ENCODE measurements at regions not wholly inside any gene's neighbourhood (a gene's known extent, or its start where the extent isn't known, plus 50 kb on each side); places are given as distances from the start of the nearest gene placed in this dataset.

DNA sequence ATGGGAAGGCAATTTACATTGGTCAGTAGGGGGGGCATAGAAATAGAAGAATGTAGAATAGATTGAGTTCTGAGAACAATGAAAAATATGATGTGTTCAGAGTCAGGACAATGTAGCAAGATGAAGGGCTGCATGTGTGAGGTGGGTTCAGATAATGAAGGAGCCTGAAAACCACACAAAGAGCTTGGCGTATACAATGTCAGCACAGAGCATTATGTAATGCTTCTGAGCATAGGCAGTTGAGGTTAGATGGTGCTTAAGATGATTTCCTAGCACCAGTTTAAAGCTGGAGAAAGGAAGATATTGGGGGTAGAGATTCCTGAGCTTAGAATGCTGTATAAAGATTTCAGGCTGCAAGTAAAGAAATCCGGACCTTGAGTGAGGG lies 202.0 kb upstream of the SNX7 start:
- Histone ChIP-seq H3K4me3 (ENCODE audit: low read length) (no peak overlapping the region), H3K4me2 (ENCODE audit: low read length) (no peak overlapping the region), H3K27me3 (ENCODE audit: insufficient read depth, low read depth, low read length) (no peaks in the 10 kb centered on the region), H3K9me2 (ENCODE audit: insufficient read depth, low read length) (no peaks in the 10 kb centered on the region), H4K20me1 (ENCODE audit: insufficient read depth) (no peaks in the 10 kb centered on the region), H3K79me2 (replicated peaks; ENCODE audit: insufficient read depth, low read length) (no peaks in the 10 kb centered on the region), H3F3A (ENCODE audit: insufficient read depth, low read length, poor library complexity, severe bottlenecking) (no peaks in the 10 kb centered on the region), H3K36me3 (ENCODE audit: insufficient read depth, low read length) (no peaks in the 10 kb centered on the region), H3K9ac (ENCODE audit: low read length) (no peak overlapping the region), H2AFZ (ENCODE audit: low read depth, low read length) (no peak overlapping the region), H3K9me3 (ENCODE audit: low read length) (no peaks in the 10 kb centered on the region), H3K27ac (ENCODE audit: low read length) (no peak overlapping the region)
- TF ChIP-seq, protein P1, sequence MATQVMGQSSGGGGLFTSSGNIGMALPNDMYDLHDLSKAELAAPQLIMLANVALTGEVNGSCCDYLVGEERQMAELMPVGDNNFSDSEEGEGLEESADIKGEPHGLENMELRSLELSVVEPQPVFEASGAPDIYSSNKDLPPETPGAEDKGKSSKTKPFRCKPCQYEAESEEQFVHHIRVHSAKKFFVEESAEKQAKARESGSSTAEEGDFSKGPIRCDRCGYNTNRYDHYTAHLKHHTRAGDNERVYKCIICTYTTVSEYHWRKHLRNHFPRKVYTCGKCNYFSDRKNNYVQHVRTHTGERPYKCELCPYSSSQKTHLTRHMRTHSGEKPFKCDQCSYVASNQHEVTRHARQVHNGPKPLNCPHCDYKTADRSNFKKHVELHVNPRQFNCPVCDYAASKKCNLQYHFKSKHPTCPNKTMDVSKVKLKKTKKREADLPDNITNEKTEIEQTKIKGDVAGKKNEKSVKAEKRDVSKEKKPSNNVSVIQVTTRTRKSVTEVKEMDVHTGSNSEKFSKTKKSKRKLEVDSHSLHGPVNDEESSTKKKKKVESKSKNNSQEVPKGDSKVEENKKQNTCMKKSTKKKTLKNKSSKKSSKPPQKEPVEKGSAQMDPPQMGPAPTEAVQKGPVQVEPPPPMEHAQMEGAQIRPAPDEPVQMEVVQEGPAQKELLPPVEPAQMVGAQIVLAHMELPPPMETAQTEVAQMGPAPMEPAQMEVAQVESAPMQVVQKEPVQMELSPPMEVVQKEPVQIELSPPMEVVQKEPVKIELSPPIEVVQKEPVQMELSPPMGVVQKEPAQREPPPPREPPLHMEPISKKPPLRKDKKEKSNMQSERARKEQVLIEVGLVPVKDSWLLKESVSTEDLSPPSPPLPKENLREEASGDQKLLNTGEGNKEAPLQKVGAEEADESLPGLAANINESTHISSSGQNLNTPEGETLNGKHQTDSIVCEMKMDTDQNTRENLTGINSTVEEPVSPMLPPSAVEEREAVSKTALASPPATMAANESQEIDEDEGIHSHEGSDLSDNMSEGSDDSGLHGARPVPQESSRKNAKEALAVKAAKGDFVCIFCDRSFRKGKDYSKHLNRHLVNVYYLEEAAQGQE (IDR thresholded peaks at IDR 0.05; ENCODE audit: borderline replicate concordance): no peak
- TF ChIP-seq MXI1 (conservative IDR thresholded peaks at IDR 0.05; ENCODE audit: poor library complexity, severe bottlenecking) (no peak), RAD21 (conservative IDR thresholded peaks at IDR 0.05) (no peak), SMC3 (conservative IDR thresholded peaks at IDR 0.05; ENCODE audit: poor library complexity) (no peak), EP300 (conservative IDR thresholded peaks at IDR 0.05; ENCODE audit: poor library complexity, severe bottlenecking) (no peak)

DNA sequence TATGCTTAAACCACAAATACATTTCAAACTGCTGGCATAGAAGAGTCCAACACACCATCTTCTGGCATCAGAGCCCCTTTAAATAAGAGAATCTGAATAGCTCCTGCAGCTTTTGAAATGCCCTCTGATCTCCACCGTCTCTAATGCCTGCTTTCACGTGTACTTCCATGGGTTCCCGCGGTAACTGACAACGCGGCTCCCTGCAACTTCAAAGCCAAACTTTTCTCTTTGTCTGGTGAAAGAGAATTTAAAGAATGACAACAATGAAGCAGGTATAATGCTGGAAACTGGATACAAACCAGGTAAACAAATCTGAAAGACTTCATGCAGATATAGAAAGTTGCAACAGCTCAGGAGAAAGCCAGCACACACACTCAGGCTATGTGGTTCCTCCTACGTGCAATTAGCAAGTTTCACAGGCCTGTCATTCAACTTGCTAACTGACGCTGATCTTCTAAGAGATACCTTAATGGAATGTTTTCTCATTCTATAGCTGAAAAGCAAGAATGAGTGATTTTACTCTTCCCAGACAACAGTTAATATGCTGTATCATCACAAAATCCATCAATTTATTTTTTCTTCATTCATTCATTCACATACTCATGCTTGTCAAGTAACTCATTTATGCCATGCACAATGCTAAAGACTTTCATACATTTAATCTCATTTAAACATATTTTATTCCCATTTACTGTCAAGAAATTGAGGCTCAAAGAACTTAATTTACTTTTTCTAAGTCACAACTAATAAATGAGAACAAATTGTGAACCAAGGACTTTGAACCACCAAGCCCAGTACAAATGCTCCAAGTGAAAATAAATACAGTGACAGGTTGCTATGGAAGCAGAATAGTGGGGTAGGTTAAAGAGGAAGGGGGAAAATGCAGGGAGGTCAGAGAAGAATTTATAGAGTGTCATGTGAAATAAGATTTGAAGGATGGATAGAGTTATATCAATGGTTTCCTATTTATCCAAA lies 202.7 kb upstream of the SNX7 start:
- H3K27me3 ChIP-seq (ENCODE audit: insufficient read depth, low read depth, low read length): no peaks in the 10 kb centered on the region
- H3K9ac ChIP-seq (ENCODE audit: low read length): no peak overlapping the region
- H3K9me3 ChIP-seq (ENCODE audit: low read length): no peaks in the 10 kb centered on the region
- no peaks in the 10 kb centered on the region for H3F3A ChIP-seq (ENCODE audit: insufficient read depth, low read length, poor library complexity, severe bottlenecking)
- no peaks in the 10 kb centered on the region for H3K79me2 ChIP-seq (replicated peaks; ENCODE audit: insufficient read depth, low read length)
- no peaks in the 10 kb centered on the region for H3K36me3 ChIP-seq (ENCODE audit: insufficient read depth, low read length)
- H3K9me2 ChIP-seq (ENCODE audit: insufficient read depth, low read length): no peaks in the 10 kb centered on the region
- no peak overlapping the region for H3K27ac ChIP-seq (ENCODE audit: low read length)
- no peak overlapping the region for H3K4me3 ChIP-seq (ENCODE audit: low read length)
- TF ChIP-seq TAF1 (IDR thresholded peaks at IDR 0.05; ENCODE audit: low read depth) (no peak), MXI1 (conservative IDR thresholded peaks at IDR 0.05; ENCODE audit: poor library complexity, severe bottlenecking) (peak; percentile 23)
- H2AFZ ChIP-seq (ENCODE audit: low read depth, low read length): no peak overlapping the region
- no peak overlapping the region for H3K4me2 ChIP-seq (ENCODE audit: low read length)
- no peaks in the 10 kb centered on the region for H4K20me1 ChIP-seq (ENCODE audit: insufficient read depth)

DNA sequence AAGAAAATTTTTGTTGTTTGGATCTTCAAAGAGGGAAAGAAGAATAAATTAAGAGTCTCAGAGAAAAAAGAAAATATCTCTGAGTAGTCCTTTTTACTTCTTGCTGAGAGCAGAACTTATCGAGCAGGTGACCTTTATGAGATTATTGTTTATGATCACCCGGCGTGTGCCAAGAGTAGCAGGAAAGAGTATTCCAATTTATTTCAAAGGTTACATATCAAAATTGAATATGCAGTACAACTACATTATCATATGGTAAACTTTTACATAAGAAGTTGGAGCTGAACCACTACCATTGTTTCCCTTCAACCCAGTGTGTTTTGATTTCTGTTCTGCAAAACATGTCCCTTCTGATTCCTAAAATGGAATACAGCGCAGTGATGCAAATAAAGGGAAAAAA lies 204.3 kb upstream of the SNX7 start:
- no peak for TF ChIP-seq MXI1 (conservative IDR thresholded peaks at IDR 0.05; ENCODE audit: poor library complexity, severe bottlenecking)
- TF ChIP-seq EZH2 (IDR thresholded peaks at IDR 0.05; ENCODE audit: borderline replicate concordance, insufficient read depth, low read length, poor library complexity, severe bottlenecking): no peak
- TF ChIP-seq, protein P2, sequence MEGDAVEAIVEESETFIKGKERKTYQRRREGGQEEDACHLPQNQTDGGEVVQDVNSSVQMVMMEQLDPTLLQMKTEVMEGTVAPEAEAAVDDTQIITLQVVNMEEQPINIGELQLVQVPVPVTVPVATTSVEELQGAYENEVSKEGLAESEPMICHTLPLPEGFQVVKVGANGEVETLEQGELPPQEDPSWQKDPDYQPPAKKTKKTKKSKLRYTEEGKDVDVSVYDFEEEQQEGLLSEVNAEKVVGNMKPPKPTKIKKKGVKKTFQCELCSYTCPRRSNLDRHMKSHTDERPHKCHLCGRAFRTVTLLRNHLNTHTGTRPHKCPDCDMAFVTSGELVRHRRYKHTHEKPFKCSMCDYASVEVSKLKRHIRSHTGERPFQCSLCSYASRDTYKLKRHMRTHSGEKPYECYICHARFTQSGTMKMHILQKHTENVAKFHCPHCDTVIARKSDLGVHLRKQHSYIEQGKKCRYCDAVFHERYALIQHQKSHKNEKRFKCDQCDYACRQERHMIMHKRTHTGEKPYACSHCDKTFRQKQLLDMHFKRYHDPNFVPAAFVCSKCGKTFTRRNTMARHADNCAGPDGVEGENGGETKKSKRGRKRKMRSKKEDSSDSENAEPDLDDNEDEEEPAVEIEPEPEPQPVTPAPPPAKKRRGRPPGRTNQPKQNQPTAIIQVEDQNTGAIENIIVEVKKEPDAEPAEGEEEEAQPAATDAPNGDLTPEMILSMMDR (IDR thresholded peaks at IDR 0.05; ENCODE audit: poor library complexity, severe bottlenecking): no peak
- no peak for TF ChIP-seq SMC3 (conservative IDR thresholded peaks at IDR 0.05; ENCODE audit: poor library complexity)
- no peak for TF ChIP-seq TAF1 (IDR thresholded peaks at IDR 0.05; ENCODE audit: low read depth)
- no peak for TF ChIP-seq RAD21 (conservative IDR thresholded peaks at IDR 0.05)
- no peak for TF ChIP-seq POLR2AphosphoS5 (IDR thresholded peaks at IDR 0.05)
- TF ChIP-seq, protein P1 (IDR thresholded peaks at IDR 0.05; ENCODE audit: borderline replicate concordance): no peak
- no peak for TF ChIP-seq EP300 (conservative IDR thresholded peaks at IDR 0.05; ENCODE audit: poor library complexity, severe bottlenecking)
- no peaks in the 10 kb centered on the region for H3K9me3 ChIP-seq (ENCODE audit: low read length)
- no peaks in the 10 kb centered on the region for H3K27me3 ChIP-seq (ENCODE audit: insufficient read depth, low read depth, low read length)
- no peak overlapping the region for H3K4me2 ChIP-seq (ENCODE audit: low read length)
- no peaks in the 10 kb centered on the region for H3K9me2 ChIP-seq (ENCODE audit: insufficient read depth, low read length)
- H3K4me3 ChIP-seq (ENCODE audit: low read length): no peak overlapping the region
- no peaks in the 10 kb centered on the region for H3K79me2 ChIP-seq (replicated peaks; ENCODE audit: insufficient read depth, low read length)
- no peaks in the 10 kb centered on the region for H4K20me1 ChIP-seq (ENCODE audit: insufficient read depth)
- H3F3A ChIP-seq (ENCODE audit: insufficient read depth, low read length, poor library complexity, severe bottlenecking): peaks cover 5% of the 10 kb centered on the region
- no peak overlapping the region for H3K27ac ChIP-seq (ENCODE audit: low read length)
- H3K36me3 ChIP-seq (ENCODE audit: insufficient read depth, low read length): no peaks in the 10 kb centered on the region
- no peak overlapping the region for H3K9ac ChIP-seq (ENCODE audit: low read length)
- H2AFZ ChIP-seq (ENCODE audit: low read depth, low read length): no peak overlapping the region
